GM23248 (cell line): ENCODE measurements at regions not wholly inside any gene's neighbourhood (a gene's known extent, or its start where the extent isn't known, plus 50 kb on each side); places are given as distances from the start of the nearest gene placed in this dataset.

Experiments
- EZH2 ChIP-seq: fragments of 200-600 bp; sonication (generic); IDR thresholded peaks from 2 replicates; pipeline ENCODE4 v1.6.1; 2018; ENCODE audit warnings: antibody characterized with exemption, mild to moderate bottlenecking; ENCODE audit not compliant: insufficient read depth, poor library complexity, severe bottlenecking
- EZH2phosphoT487 ChIP-seq: fragments of 200-600 bp; sonication (generic); IDR thresholded peaks from 2 replicates; pipeline ENCODE4 v1.6.1; 2018; ENCODE audit warnings: antibody characterized with exemption, moderate library complexity, mild to moderate bottlenecking, low read depth; ENCODE audit not compliant: insufficient read depth

DNA sequence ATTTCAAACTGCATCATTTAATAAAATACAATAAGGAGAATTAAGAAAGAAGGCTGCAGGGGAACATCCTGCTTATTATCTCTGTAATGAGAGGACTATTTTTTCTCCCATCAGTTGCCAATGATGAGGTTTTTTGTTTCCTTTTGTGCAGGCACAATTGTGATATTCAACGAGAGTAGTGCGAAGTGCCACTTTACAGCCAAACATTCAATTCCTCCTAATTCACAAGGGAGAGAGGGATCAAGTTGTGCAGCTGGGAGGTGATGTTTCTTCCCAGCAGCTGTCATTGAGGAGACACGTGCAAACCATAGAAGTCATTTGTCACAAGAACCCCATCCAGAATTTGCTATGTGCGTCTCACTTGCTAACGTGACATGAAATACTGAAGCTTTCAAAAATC is 81.6 kb upstream of the ICA1 start:
- no peak for TF ChIP-seq EZH2
- no peak for TF ChIP-seq EZH2phosphoT487
